ENCODE measurements at regions not wholly inside any gene's neighbourhood (a gene's known extent, or its start where the extent isn't known, plus 50 kb on each side); places are given as distances from the start of the nearest gene placed in this dataset.

DNA sequence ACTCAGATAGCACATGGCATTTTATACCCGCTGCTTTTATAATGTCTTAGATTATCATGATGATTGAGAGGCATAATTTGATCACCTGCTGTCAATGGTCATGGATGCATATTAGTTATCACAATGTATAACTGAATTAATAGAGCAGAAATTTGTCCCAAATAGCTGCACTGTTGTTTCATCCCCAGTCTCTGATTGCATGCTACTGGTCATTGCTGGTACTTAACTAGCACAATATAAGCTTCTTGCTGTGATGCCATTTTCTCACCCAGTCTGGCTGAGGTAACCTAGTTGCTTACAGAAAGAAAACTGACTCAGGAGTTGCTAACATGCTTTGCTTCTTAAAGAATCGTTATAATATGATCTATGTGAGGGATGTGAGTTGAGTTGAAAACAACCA is 76.8 kb upstream of the PLEKHA5 start:
- no peak for DNase-seq (ENCODE audit: extremely low spot score)
- ChIA-PET POLR2A (no interaction called here), CTCF (no interaction called here)
- TF ChIP-seq, protein P1, sequence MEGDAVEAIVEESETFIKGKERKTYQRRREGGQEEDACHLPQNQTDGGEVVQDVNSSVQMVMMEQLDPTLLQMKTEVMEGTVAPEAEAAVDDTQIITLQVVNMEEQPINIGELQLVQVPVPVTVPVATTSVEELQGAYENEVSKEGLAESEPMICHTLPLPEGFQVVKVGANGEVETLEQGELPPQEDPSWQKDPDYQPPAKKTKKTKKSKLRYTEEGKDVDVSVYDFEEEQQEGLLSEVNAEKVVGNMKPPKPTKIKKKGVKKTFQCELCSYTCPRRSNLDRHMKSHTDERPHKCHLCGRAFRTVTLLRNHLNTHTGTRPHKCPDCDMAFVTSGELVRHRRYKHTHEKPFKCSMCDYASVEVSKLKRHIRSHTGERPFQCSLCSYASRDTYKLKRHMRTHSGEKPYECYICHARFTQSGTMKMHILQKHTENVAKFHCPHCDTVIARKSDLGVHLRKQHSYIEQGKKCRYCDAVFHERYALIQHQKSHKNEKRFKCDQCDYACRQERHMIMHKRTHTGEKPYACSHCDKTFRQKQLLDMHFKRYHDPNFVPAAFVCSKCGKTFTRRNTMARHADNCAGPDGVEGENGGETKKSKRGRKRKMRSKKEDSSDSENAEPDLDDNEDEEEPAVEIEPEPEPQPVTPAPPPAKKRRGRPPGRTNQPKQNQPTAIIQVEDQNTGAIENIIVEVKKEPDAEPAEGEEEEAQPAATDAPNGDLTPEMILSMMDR (IDR thresholded peaks at IDR 0.05; ENCODE audit: control extremely low read depth, extremely low read depth, low read depth, missing control alignments): no peak

DNA sequence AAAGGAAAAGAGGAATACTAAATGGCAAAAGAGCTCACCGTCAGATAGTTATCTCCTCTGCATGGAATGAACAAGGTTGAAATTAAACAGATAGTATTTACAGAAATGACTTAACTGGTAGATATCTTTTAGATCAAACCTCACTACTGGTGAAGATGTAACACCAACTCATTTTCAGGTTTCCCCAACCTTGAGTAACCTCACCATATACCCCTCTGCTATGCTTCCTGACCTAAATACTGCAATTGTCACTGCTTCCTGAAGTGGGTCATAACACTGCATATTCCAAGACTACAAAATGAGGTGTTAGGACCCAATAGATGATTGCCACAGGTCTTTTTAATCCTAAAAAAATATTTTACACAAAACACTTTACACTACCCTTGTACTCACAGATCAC is 76.3 kb upstream of the PLEKHA5 start:
- ChIA-PET CTCF (no interaction called here), POLR2A (no interaction called here)
- DNase-seq (ENCODE audit: extremely low spot score): no peak
- TF ChIP-seq, protein P1 (IDR thresholded peaks at IDR 0.05; ENCODE audit: control extremely low read depth, extremely low read depth, low read depth, missing control alignments): no peak

GRCh38 chr12:19054035-19054434 is 75.5 kb upstream of the PLEKHA5 start:
- ChIA-PET POLR2A (no interaction called here), CTCF (no interaction called here)
- DNase-seq (ENCODE audit: extremely low spot score): no peak
- TF ChIP-seq, protein P1 (IDR thresholded peaks at IDR 0.05; ENCODE audit: control extremely low read depth, extremely low read depth, low read depth, missing control alignments): no peak

DNA sequence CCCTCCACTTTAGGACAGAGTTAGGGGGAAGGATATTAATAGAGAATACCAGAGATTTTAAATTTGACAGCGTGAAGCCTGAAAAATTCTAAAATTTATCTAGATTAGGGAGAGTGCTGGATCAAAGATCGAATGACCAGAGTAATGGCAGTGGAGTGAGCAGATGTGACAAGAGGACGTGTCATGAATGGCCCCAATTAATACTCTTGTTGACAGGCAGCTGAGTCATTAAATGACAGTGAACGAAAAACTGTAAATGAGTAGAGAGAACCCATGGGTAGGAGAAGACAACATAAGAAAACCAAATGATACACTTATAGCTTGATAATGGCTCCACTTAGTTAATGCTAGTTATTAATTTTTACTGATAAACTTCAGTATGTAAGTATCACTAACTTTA is 73.9 kb upstream of the PLEKHA5 start:
- no peak for DNase-seq (ENCODE audit: extremely low spot score)
- ChIA-PET POLR2A (no interaction called here), CTCF (no interaction called here)
- TF ChIP-seq, protein P1 (IDR thresholded peaks at IDR 0.05; ENCODE audit: control extremely low read depth, extremely low read depth, low read depth, missing control alignments): no peak

GRCh38 chr12:19058235-19059021 is 71.1 kb upstream of the PLEKHA5 start:
- ChIA-PET CTCF (no interaction called here), POLR2A (no interaction called here)
- TF ChIP-seq, protein P1 (IDR thresholded peaks at IDR 0.05; ENCODE audit: control extremely low read depth, extremely low read depth, low read depth, missing control alignments): no peak
- DNase-seq (ENCODE audit: extremely low spot score): no peak

GRCh38 chr12:19064713-19065112 is 64.8 kb upstream of the PLEKHA5 start:
- TF ChIP-seq, protein P1 (IDR thresholded peaks at IDR 0.05; ENCODE audit: control extremely low read depth, extremely low read depth, low read depth, missing control alignments): no peak
- no peak for DNase-seq (ENCODE audit: extremely low spot score)
- ChIA-PET CTCF (interaction anchor here (1.7 kb wide), 1 partner anchor 90 kb away, joined by 3 read pairs; no protein-coding TSS in a partner anchor), POLR2A (no interaction called here)
